ENCODE measurements at regions not wholly inside any gene's neighbourhood (a gene's known extent, or its start where the extent isn't known, plus 50 kb on each side); places are given as distances from the start of the nearest gene placed in this dataset.
"Not testable (repeated sequence)": the region's sequence is repeated elsewhere in the genome, so short reads cannot be mapped to it uniquely, and the experiment has no call there.

DNA sequence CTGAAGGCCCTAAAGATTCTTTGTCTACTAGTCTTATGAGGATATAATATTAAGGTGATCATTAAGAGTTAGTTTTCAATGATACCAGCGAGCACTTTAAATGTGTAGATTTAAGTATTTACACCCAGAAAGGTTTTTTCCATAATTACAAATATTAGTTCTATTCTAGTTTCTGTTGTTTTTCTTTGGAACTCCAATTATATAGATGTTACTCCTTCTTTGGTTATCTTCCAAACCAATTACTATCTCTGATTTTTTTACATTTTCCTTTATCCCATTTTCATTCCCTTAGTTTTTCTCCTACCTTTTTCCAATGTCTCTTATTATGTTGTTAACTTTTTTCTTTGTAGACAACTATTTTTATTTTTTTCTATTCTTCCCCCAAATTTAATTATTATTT lies 355.1 kb downstream of the KCNN2 start:
- 73% methylated on average over 1 of the region's 1 CpG for WGBS
- H3K4me1 ChIP-seq (ENCODE audit: control insufficient read depth in 4 of 4, insufficient read depth in 4 of 4, low read length in 3 of 4), result no peaks in the 10 kb centered on the region
- H3K27ac ChIP-seq (ENCODE audit: low read depth in 1 of 2, low read length in 2 of 2), result no peak overlapping the region
- peaks cover 0 to 4% (median 0%) of the 10 kb centered on the region in 4 donors for H3K27me3 ChIP-seq (ENCODE audit: control insufficient read depth in 4 of 4, insufficient read depth in 4 of 4, low read length in 3 of 4)
- H3K9ac ChIP-seq (ENCODE audit: low read depth in 1 of 2, low read length in 2 of 2), result no peak overlapping the region
- H3K4me3 ChIP-seq (ENCODE audit: low read depth in 1 of 3, low read length in 3 of 3), result no peak overlapping the region
- TF ChIP-seq CTCF (IDR thresholded peaks at IDR 0.05; ENCODE audit: low read depth, low read length, missing input control) (no peak), HNF4G (IDR thresholded peaks at IDR 0.05) (no peak), RXRA (IDR thresholded peaks at IDR 0.05) (no peak), SP1 (IDR thresholded peaks at IDR 0.05) (no peak), TAF1 (conservative IDR thresholded peaks at IDR 0.05) (no peak), RAD21 (IDR thresholded peaks at IDR 0.05) (no peak), ZBTB33 (IDR thresholded peaks at IDR 0.05) (no peak), MAX (IDR thresholded peaks at IDR 0.05) (no peak), FOXA1 (IDR thresholded peaks at IDR 0.05) (no peak), GABPA (IDR thresholded peaks at IDR 0.05 in 1 of 2, conservative IDR thresholded peaks at IDR 0.05 in 1 of 2) (no peak), EGR1 (IDR thresholded peaks at IDR 0.05; ENCODE audit: low read depth in 2 of 2) (no peak)
- DNase-seq (ENCODE audit: low spot score), result no peak
- peaks cover 2 to 9% (median 3%) of the 10 kb centered on the region in 4 donors for H3K9me3 ChIP-seq (ENCODE audit: control insufficient read depth in 4 of 4, low read length in 3 of 4)
- H3K36me3 ChIP-seq (ENCODE audit: control insufficient read depth in 4 of 4, insufficient read depth in 3 of 4, low read depth in 1 of 4, low read length in 3 of 4), result no peaks in the 10 kb centered on the region

DNA sequence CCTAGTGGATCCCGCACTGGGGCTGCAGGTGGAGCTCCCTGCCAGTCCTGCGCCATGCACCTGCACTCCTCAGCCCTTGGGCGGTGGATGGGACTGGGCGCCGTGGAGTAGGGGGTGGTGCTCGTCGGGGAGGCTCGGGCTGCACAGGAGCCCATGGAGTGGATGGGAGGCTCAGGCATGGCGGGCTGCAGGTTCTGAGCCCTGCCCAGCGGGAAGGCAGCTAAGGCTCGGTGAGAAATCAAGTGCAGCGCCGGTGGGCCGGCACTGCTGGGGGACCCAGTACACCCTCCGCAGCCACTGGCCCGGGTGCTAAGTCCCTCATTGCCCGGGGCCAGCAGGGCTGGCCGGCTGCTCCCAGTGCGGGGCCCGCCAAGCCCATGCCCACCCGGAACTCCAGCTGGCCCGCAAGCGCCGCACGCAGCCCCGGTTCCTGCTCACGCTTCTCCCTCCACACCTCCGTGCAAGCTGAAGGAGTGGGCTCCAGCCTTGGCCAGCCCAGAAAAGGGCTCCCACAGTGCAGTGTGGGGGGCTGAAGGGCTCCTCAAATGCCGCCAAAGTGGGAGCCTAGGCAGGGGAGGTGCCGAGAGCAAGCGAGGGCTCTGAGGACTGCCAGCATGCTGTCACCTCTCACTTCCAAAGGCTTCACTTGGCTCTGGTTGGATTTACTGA lies 342.5 kb downstream of the KCNN2 start:
- not testable (repeated sequence) for H3K27me3 ChIP-seq (ENCODE audit: control insufficient read depth in 4 of 4, insufficient read depth in 4 of 4, low read length in 3 of 4); H3K9ac ChIP-seq (ENCODE audit: low read depth in 1 of 2, low read length in 2 of 2); DNase-seq (ENCODE audit: low spot score); H3K27ac ChIP-seq (ENCODE audit: low read depth in 1 of 2, low read length in 2 of 2); H3K4me3 ChIP-seq (ENCODE audit: low read depth in 1 of 3, low read length in 3 of 3); H3K4me1 ChIP-seq (ENCODE audit: control insufficient read depth in 4 of 4, insufficient read depth in 4 of 4, low read length in 3 of 4); H3K36me3 ChIP-seq (ENCODE audit: control insufficient read depth in 4 of 4, insufficient read depth in 3 of 4, low read depth in 1 of 4, low read length in 3 of 4); H3K9me3 ChIP-seq (ENCODE audit: control insufficient read depth in 4 of 4, low read length in 3 of 4)
- WGBS, result 96% methylated on average over 28 of the region's 31 CpGs

GRCh38 chr5:114702731-114703130 lies 340.9 kb downstream of the KCNN2 start:
- H3K27ac ChIP-seq (ENCODE audit: low read depth in 1 of 2, low read length in 2 of 2), result no peak overlapping the region
- H3K9me3 ChIP-seq (ENCODE audit: control insufficient read depth in 4 of 4, low read length in 3 of 4), result no peaks in the 10 kb centered on the region
- no peak for DNase-seq (ENCODE audit: low spot score)
- H3K27me3 ChIP-seq (ENCODE audit: control insufficient read depth in 4 of 4, insufficient read depth in 4 of 4, low read length in 3 of 4), result no peaks in the 10 kb centered on the region
- no peak overlapping the region for H3K4me3 ChIP-seq (ENCODE audit: low read depth in 1 of 3, low read length in 3 of 3)
- no peak overlapping the region for H3K9ac ChIP-seq (ENCODE audit: low read depth in 1 of 2, low read length in 2 of 2)
- 67% methylated on average over 1 of the region's 1 CpG for WGBS
- no peaks in the 10 kb centered on the region for H3K36me3 ChIP-seq (ENCODE audit: control insufficient read depth in 4 of 4, insufficient read depth in 3 of 4, low read depth in 1 of 4, low read length in 3 of 4)
- no peaks in the 10 kb centered on the region for H3K4me1 ChIP-seq (ENCODE audit: control insufficient read depth in 4 of 4, insufficient read depth in 4 of 4, low read length in 3 of 4)
- TF ChIP-seq CTCF (IDR thresholded peaks at IDR 0.05; ENCODE audit: low read depth, low read length, missing input control), result no peak
- no peak for TF ChIP-seq NR2F2 (IDR thresholded peaks at IDR 0.05)
- TF ChIP-seq SP1 (IDR thresholded peaks at IDR 0.05), result no peak
- TF ChIP-seq FOXA1 (IDR thresholded peaks at IDR 0.05), result no peak
- no peak for TF ChIP-seq HNF4A (conservative IDR thresholded peaks at IDR 0.05)
- no peak for TF ChIP-seq ZBTB33 (IDR thresholded peaks at IDR 0.05)
- no peak for TF ChIP-seq YY1 (IDR thresholded peaks at IDR 0.05)
- TF ChIP-seq EGR1 (IDR thresholded peaks at IDR 0.05; ENCODE audit: low read depth in 2 of 2), result no peak
- no peak for TF ChIP-seq TAF1 (conservative IDR thresholded peaks at IDR 0.05)
- TF ChIP-seq REST (IDR thresholded peaks at IDR 0.05), result no peak

Measured in liver (tissue), 8 donors.